DOHH2 (cell line): ENCODE measurements at regions not wholly inside any gene's neighbourhood (a gene's known extent, or its start where the extent isn't known, plus 50 kb on each side); places are given as distances from the start of the nearest gene placed in this dataset.

ENCODE experiments used
- CTCF ChIP-seq: fragments of 200-600 bp; sonication (generic); IDR thresholded peaks from one replicate; pipeline ENCODE4 v1.5.1; 2014; ENCODE audit warnings: antibody characterized with exemption, mild to moderate bottlenecking, low read depth, low read length; ENCODE audit not compliant: poor library complexity, severe bottlenecking
- EZH2phosphoT487 ChIP-seq: fragments of 200-600 bp; sonication (generic); IDR thresholded peaks from 2 replicates; pipeline ENCODE4 v1.6.1; 2017; ENCODE audit warnings: borderline replicate concordance, mild to moderate bottlenecking, antibody characterized with exemption, low read length, moderate library complexity, mixed read lengths

GRCh38 chr7:112937651-112938415 is 147.6 kb upstream of the TMEM168 start:
- TF ChIP-seq CTCF = no peak
- no peak for TF ChIP-seq EZH2phosphoT487
